GM12874 (cell line): ENCODE measurements at regions not wholly inside any gene's neighbourhood (a gene's known extent, or its start where the extent isn't known, plus 50 kb on each side); places are given as distances from the start of the nearest gene placed in this dataset.

Source experiments
- CTCF ChIP-seq: IDR thresholded peaks from 2 replicates; pipeline ENCODE4 v1.5.1; 2011; ENCODE audit warnings: low read depth, mild to moderate bottlenecking, control low read depth, low read length, moderate library complexity; ENCODE audit not compliant: insufficient read depth

- TF ChIP-seq CTCF, result no peak
Observed at GRCh38 chr7:23981758-23982157, 271.7 kb downstream of the STK31 start.

- no peak; the same call in 1 of the 2 replicates for TF ChIP-seq CTCF
Observed at GRCh38 chr7:24005517-24005916, 278.5 kb upstream of the NPY start.

GRCh38 chr7:24010495-24010894 is 273.5 kb upstream of the NPY start:
- no peak for TF ChIP-seq CTCF

- TF ChIP-seq CTCF, result no peak
Observed at GRCh38 chr7:24017519-24017918, 266.5 kb upstream of the NPY start.

- no peak for TF ChIP-seq CTCF
Observed at GRCh38 chr7:24018331-24018730, 265.7 kb upstream of the NPY start.

GRCh38 chr7:24019841-24020240 is 264.1 kb upstream of the NPY start:
- no peak for TF ChIP-seq CTCF

GRCh38 chr7:24024276-24025068 is 259.5 kb upstream of the NPY start:
- no peak for TF ChIP-seq CTCF

GRCh38 chr7:24025094-24025493 is 258.9 kb upstream of the NPY start:
- no peak for TF ChIP-seq CTCF
